ENCODE measurements at regions not wholly inside any gene's neighbourhood (a gene's known extent, or its start where the extent isn't known, plus 50 kb on each side); places are given as distances from the start of the nearest gene placed in this dataset.
A peak's percentile ranks its signal among the peaks of the same experiment; 100 is the strongest.

DNA sequence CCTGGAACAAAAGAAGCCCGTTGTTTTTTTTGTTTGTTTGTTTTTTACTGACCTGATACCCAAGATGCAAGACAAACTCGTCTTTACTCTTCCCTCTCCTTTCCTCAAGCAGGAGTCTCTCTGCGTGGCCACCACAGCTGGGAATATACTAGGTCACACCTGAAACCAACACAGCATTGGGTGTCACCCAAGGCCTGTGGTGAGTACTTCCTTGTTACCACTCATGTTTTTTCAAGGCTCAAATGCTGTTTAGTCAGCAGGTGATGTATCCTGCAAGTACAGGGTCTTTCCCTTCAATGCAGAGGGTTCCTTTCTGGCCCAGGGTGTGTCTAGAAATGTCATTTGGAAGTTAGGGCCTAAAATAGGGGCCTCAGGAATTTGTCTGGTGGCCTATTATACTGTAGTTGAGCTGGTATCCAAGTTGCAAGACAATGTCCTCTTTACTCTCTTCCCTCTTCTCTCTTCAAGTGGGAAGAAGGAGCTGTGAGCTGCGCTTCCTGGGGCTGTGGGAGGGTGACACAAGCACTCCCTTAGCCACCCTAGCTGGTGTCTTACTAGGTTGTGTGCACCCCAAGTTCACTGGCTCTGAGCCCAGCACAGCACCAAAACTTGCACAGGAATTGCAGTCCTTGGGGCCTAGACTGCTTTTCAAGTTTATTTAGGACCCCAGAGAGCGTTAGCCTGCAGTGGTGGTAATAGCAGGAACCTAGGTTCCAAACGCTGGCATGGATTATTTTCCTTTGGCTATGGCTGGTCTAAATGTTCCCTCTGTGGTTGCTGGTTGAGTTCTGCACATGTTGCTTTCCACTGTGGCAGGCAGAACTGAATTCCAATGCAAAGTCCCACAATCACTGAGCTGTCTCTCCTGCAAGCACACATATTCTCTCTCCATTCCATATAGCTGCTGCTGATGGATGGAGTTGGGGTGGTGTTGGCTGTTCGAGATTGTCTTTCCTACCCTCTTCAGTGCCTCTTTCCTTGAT, 91.4 kb upstream of the LYPLAL1 start:
- no peak overlapping the region for H3K9ac ChIP-seq (ENCODE audit: insufficient read depth, low read length)
- no peaks in the 10 kb centered on the region for H3K36me3 ChIP-seq (ENCODE audit: control insufficient read depth, insufficient read depth, low read length)
- no peaks in the 10 kb centered on the region for H4K20me1 ChIP-seq (ENCODE audit: control insufficient read depth, extremely low read depth, insufficient read depth, low read length)
- peaks cover 8% of the 10 kb centered on the region for H3K4me1 ChIP-seq (ENCODE audit: control insufficient read depth, extremely low read depth, insufficient read depth, low read length)
- no peak overlapping the region for H3K4me2 ChIP-seq (ENCODE audit: extremely low read depth, insufficient read depth, low read length)
- H3K9me3 ChIP-seq (ENCODE audit: control insufficient read depth, insufficient read depth, low read depth, low read length), result no peaks in the 10 kb centered on the region
- no peaks in the 10 kb centered on the region for H3K79me2 ChIP-seq (ENCODE audit: control insufficient read depth, insufficient read depth, low read length)
- H3K4me3 ChIP-seq (replicated peaks in 1 of 4; ENCODE audit: control extremely low read depth in 1 of 4, insufficient read depth in 1 of 4, low read depth in 3 of 4, low read length in 4 of 4), result no peak overlapping the region
- H3K27ac ChIP-seq (ENCODE audit: insufficient read depth, low read length), result no peak overlapping the region
- no peaks in the 10 kb centered on the region for H3K27me3 ChIP-seq (ENCODE audit: control insufficient read depth, insufficient read depth, low read length)
- no peak for DNase-seq (ENCODE audit: low read depth in 2 of 2)
- TF ChIP-seq, protein P1, sequence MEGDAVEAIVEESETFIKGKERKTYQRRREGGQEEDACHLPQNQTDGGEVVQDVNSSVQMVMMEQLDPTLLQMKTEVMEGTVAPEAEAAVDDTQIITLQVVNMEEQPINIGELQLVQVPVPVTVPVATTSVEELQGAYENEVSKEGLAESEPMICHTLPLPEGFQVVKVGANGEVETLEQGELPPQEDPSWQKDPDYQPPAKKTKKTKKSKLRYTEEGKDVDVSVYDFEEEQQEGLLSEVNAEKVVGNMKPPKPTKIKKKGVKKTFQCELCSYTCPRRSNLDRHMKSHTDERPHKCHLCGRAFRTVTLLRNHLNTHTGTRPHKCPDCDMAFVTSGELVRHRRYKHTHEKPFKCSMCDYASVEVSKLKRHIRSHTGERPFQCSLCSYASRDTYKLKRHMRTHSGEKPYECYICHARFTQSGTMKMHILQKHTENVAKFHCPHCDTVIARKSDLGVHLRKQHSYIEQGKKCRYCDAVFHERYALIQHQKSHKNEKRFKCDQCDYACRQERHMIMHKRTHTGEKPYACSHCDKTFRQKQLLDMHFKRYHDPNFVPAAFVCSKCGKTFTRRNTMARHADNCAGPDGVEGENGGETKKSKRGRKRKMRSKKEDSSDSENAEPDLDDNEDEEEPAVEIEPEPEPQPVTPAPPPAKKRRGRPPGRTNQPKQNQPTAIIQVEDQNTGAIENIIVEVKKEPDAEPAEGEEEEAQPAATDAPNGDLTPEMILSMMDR (conservative IDR thresholded peaks at IDR 0.05 in 1 of 2, IDR thresholded peaks at IDR 0.05 in 1 of 2; ENCODE audit: low read depth in 1 of 2, low read length in 2 of 2), result no peak
- no peak for TF ChIP-seq EZH2 (IDR thresholded peaks at IDR 0.05; ENCODE audit: low read length, missing control alignments)
- H2AFZ ChIP-seq (ENCODE audit: low read length), result no peak overlapping the region

- no peak overlapping the region for H3K4me3 ChIP-seq (replicated peaks in 1 of 4; ENCODE audit: control extremely low read depth in 1 of 4, insufficient read depth in 1 of 4, low read depth in 3 of 4, low read length in 4 of 4)
These were observed 90.0 kb upstream of the LYPLAL1 start for GRCh38 chr1:219083631-219084030.

GRCh38 chr1:219085082-219085481, 88.6 kb upstream of the LYPLAL1 start:
- peak; percentile 18 to 87 for DNase-seq (ENCODE audit: low read depth in 2 of 2)
- Histone ChIP-seq H3K4me1 (ENCODE audit: control insufficient read depth, extremely low read depth, insufficient read depth, low read length) (peaks cover 19% of the 10 kb centered on the region), H3K9ac (ENCODE audit: insufficient read depth, low read length) (no peak overlapping the region), H3K4me3 (replicated peaks in 1 of 4; ENCODE audit: control extremely low read depth in 1 of 4, insufficient read depth in 1 of 4, low read depth in 3 of 4, low read length in 4 of 4) (no peak overlapping the region), H3K79me2 (ENCODE audit: control insufficient read depth, insufficient read depth, low read length) (no peaks in the 10 kb centered on the region), H3K36me3 (ENCODE audit: control insufficient read depth, insufficient read depth, low read length) (no peaks in the 10 kb centered on the region), H3K9me3 (ENCODE audit: control insufficient read depth, insufficient read depth, low read depth, low read length) (no peaks in the 10 kb centered on the region), H3K27me3 (ENCODE audit: control insufficient read depth, insufficient read depth, low read length) (no peaks in the 10 kb centered on the region), H3K4me2 (ENCODE audit: extremely low read depth, insufficient read depth, low read length) (peak overlapping the region; percentile 9), H4K20me1 (ENCODE audit: control insufficient read depth, extremely low read depth, insufficient read depth, low read length) (no peaks in the 10 kb centered on the region), H2AFZ (ENCODE audit: low read length) (no peak overlapping the region), H3K27ac (ENCODE audit: insufficient read depth, low read length) (no peak overlapping the region)
- TF ChIP-seq, protein P1 (conservative IDR thresholded peaks at IDR 0.05 in 1 of 2, IDR thresholded peaks at IDR 0.05 in 1 of 2; ENCODE audit: low read depth in 1 of 2, low read length in 2 of 2), result no peak
- TF ChIP-seq EZH2 (IDR thresholded peaks at IDR 0.05; ENCODE audit: low read length, missing control alignments), result no peak

More at GRCh38 chr1:219083631-219084030, 90.0 kb upstream of the LYPLAL1 start:
- H2AFZ ChIP-seq (ENCODE audit: low read length), result no peak overlapping the region
- no peaks in the 10 kb centered on the region for H3K36me3 ChIP-seq (ENCODE audit: control insufficient read depth, insufficient read depth, low read length)
- H3K27me3 ChIP-seq (ENCODE audit: control insufficient read depth, insufficient read depth, low read length), result no peaks in the 10 kb centered on the region
- peaks cover 15% of the 10 kb centered on the region for H3K4me1 ChIP-seq (ENCODE audit: control insufficient read depth, extremely low read depth, insufficient read depth, low read length)
- no peak for DNase-seq (ENCODE audit: low read depth in 2 of 2)
- no peaks in the 10 kb centered on the region for H3K9me3 ChIP-seq (ENCODE audit: control insufficient read depth, insufficient read depth, low read depth, low read length)
- TF ChIP-seq, protein P1 (conservative IDR thresholded peaks at IDR 0.05 in 1 of 2, IDR thresholded peaks at IDR 0.05 in 1 of 2; ENCODE audit: low read depth in 1 of 2, low read length in 2 of 2), result no peak
- TF ChIP-seq EZH2 (IDR thresholded peaks at IDR 0.05; ENCODE audit: low read length, missing control alignments), result no peak
- H3K9ac ChIP-seq (ENCODE audit: insufficient read depth, low read length), result no peak overlapping the region
- H3K4me2 ChIP-seq (ENCODE audit: extremely low read depth, insufficient read depth, low read length), result no peak overlapping the region
- no peaks in the 10 kb centered on the region for H3K79me2 ChIP-seq (ENCODE audit: control insufficient read depth, insufficient read depth, low read length)
- H4K20me1 ChIP-seq (ENCODE audit: control insufficient read depth, extremely low read depth, insufficient read depth, low read length), result no peaks in the 10 kb centered on the region
- H3K27ac ChIP-seq (ENCODE audit: insufficient read depth, low read length), result no peak overlapping the region
